ENCODE measurements at regions not wholly inside any gene's neighbourhood (a gene's known extent, or its start where the extent isn't known, plus 50 kb on each side); places are given as distances from the start of the nearest gene placed in this dataset.

DNA sequence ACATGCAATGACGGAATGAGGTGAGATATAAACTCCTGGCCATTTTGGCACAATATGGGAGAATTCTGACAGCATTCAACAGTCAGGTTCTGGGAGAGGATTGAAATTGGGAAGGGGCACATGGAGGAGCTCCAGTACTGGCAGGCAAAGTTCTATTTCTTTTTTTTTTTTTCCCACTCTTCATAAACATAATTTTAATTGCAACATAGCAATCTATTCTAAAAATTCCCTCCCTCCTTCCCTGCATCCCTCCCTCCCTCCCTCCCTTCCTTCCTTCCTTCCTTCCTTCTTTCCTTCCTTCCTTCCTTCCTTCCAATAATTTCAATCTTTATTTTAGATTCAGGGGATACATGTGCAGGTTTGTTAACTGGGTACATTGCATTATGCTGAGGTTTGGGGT is 93.2 kb downstream of the PTCSC3 start:
- TF ChIP-seq, protein P1, sequence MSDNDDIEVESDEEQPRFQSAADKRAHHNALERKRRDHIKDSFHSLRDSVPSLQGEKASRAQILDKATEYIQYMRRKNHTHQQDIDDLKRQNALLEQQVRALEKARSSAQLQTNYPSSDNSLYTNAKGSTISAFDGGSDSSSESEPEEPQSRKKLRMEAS (IDR thresholded peaks at IDR 0.05): no peak
- TF ChIP-seq FOXA2 (IDR thresholded peaks at IDR 0.05): no peak
- TF ChIP-seq, protein P2, sequence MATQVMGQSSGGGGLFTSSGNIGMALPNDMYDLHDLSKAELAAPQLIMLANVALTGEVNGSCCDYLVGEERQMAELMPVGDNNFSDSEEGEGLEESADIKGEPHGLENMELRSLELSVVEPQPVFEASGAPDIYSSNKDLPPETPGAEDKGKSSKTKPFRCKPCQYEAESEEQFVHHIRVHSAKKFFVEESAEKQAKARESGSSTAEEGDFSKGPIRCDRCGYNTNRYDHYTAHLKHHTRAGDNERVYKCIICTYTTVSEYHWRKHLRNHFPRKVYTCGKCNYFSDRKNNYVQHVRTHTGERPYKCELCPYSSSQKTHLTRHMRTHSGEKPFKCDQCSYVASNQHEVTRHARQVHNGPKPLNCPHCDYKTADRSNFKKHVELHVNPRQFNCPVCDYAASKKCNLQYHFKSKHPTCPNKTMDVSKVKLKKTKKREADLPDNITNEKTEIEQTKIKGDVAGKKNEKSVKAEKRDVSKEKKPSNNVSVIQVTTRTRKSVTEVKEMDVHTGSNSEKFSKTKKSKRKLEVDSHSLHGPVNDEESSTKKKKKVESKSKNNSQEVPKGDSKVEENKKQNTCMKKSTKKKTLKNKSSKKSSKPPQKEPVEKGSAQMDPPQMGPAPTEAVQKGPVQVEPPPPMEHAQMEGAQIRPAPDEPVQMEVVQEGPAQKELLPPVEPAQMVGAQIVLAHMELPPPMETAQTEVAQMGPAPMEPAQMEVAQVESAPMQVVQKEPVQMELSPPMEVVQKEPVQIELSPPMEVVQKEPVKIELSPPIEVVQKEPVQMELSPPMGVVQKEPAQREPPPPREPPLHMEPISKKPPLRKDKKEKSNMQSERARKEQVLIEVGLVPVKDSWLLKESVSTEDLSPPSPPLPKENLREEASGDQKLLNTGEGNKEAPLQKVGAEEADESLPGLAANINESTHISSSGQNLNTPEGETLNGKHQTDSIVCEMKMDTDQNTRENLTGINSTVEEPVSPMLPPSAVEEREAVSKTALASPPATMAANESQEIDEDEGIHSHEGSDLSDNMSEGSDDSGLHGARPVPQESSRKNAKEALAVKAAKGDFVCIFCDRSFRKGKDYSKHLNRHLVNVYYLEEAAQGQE (IDR thresholded peaks at IDR 0.05): no peak
- no peak for TF ChIP-seq YY1 (IDR thresholded peaks at IDR 0.05)
- no peak for TF ChIP-seq JUND (IDR thresholded peaks at IDR 0.05)
- TF ChIP-seq RXRA (IDR thresholded peaks at IDR 0.05): no peak
- TF ChIP-seq, protein P3, sequence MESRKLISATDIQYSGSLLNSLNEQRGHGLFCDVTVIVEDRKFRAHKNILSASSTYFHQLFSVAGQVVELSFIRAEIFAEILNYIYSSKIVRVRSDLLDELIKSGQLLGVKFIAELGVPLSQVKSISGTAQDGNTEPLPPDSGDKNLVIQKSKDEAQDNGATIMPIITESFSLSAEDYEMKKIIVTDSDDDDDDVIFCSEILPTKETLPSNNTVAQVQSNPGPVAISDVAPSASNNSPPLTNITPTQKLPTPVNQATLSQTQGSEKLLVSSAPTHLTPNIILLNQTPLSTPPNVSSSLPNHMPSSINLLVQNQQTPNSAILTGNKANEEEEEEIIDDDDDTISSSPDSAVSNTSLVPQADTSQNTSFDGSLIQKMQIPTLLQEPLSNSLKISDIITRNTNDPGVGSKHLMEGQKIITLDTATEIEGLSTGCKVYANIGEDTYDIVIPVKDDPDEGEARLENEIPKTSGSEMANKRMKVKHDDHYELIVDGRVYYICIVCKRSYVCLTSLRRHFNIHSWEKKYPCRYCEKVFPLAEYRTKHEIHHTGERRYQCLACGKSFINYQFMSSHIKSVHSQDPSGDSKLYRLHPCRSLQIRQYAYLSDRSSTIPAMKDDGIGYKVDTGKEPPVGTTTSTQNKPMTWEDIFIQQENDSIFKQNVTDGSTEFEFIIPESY (IDR thresholded peaks at IDR 0.05): no peak
- no peak for TF ChIP-seq HNF4G (IDR thresholded peaks at IDR 0.05)
- no peak for TF ChIP-seq GABPA (IDR thresholded peaks at IDR 0.05 in 1 of 2, conservative IDR thresholded peaks at IDR 0.05 in 1 of 2)
- TF ChIP-seq RAD21 (IDR thresholded peaks at IDR 0.05): no peak
- TF ChIP-seq TAF1 (conservative IDR thresholded peaks at IDR 0.05): no peak
- no peak for TF ChIP-seq FOXA1 (IDR thresholded peaks at IDR 0.05)
- no peak for DNase-seq (ENCODE audit: low spot score)
- peaks cover 0 to 3% (median 0%) of the 10 kb centered on the region in 4 donors for H3K27me3 ChIP-seq (ENCODE audit: control insufficient read depth in 4 of 4, insufficient read depth in 4 of 4, low read length in 3 of 4)
- H3K36me3 ChIP-seq (ENCODE audit: control insufficient read depth in 4 of 4, insufficient read depth in 3 of 4, low read depth in 1 of 4, low read length in 3 of 4): no peaks in the 10 kb centered on the region
- no peaks in the 10 kb centered on the region for H3K4me1 ChIP-seq (ENCODE audit: control insufficient read depth in 4 of 4, insufficient read depth in 4 of 4, low read length in 3 of 4)
- no peak overlapping the region for H3K4me3 ChIP-seq (ENCODE audit: low read depth in 1 of 3, low read length in 3 of 3)
- no peaks in the 10 kb centered on the region for H3K9me3 ChIP-seq (ENCODE audit: control insufficient read depth in 4 of 4, low read length in 3 of 4)
- no peak overlapping the region for H3K9ac ChIP-seq (ENCODE audit: low read depth in 1 of 2, low read length in 2 of 2)
- 96% methylated on average over 1 of the region's 1 CpG for whole genome bisulfite sequencing
- H3K27ac ChIP-seq (ENCODE audit: low read depth in 1 of 2, low read length in 2 of 2): no peak overlapping the region

DNA sequence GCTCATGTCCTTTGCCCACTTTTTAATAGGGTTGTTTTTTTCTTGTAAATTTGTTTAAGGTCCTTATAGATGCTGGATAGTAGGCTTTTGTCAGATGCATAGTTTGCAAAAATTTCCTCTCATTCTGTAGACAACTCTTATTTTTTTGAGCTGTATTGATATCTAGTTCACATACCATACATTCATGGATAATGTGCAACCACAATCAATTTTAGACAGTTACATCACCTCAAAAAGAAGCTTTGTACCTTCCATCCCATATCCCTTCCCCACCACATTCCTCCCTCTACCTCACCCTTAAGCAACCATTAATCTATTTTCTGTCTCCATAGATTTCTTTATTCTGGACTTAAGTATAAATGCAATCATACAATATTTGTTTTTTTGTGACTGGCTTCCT is 98.4 kb downstream of the PTCSC3 start:
- TF ChIP-seq HNF4G (IDR thresholded peaks at IDR 0.05): no peak
- TF ChIP-seq, protein P4, sequence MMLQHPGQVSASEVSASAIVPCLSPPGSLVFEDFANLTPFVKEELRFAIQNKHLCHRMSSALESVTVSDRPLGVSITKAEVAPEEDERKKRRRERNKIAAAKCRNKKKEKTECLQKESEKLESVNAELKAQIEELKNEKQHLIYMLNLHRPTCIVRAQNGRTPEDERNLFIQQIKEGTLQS (IDR thresholded peaks at IDR 0.05): no peak
- TF ChIP-seq FOXA2 (IDR thresholded peaks at IDR 0.05): no peak
- TF ChIP-seq YY1 (IDR thresholded peaks at IDR 0.05): no peak
- TF ChIP-seq SP1 (IDR thresholded peaks at IDR 0.05): no peak
- TF ChIP-seq, protein P5, sequence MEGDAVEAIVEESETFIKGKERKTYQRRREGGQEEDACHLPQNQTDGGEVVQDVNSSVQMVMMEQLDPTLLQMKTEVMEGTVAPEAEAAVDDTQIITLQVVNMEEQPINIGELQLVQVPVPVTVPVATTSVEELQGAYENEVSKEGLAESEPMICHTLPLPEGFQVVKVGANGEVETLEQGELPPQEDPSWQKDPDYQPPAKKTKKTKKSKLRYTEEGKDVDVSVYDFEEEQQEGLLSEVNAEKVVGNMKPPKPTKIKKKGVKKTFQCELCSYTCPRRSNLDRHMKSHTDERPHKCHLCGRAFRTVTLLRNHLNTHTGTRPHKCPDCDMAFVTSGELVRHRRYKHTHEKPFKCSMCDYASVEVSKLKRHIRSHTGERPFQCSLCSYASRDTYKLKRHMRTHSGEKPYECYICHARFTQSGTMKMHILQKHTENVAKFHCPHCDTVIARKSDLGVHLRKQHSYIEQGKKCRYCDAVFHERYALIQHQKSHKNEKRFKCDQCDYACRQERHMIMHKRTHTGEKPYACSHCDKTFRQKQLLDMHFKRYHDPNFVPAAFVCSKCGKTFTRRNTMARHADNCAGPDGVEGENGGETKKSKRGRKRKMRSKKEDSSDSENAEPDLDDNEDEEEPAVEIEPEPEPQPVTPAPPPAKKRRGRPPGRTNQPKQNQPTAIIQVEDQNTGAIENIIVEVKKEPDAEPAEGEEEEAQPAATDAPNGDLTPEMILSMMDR (IDR thresholded peaks at IDR 0.05; ENCODE audit: low read depth, low read length, missing input control): no peak
- TF ChIP-seq FOXA1 (IDR thresholded peaks at IDR 0.05): no peak
- no peak for TF ChIP-seq HNF4A (conservative IDR thresholded peaks at IDR 0.05)
- TF ChIP-seq, protein P2 (IDR thresholded peaks at IDR 0.05): no peak
- no peak for TF ChIP-seq TAF1 (conservative IDR thresholded peaks at IDR 0.05)
- TF ChIP-seq EGR1 (IDR thresholded peaks at IDR 0.05; ENCODE audit: low read depth in 2 of 2): no peak
- TF ChIP-seq NR2F2 (IDR thresholded peaks at IDR 0.05): no peak
- TF ChIP-seq, protein P1 (IDR thresholded peaks at IDR 0.05): no peak
- Histone ChIP-seq H3K4me1 (ENCODE audit: control insufficient read depth in 4 of 4, insufficient read depth in 4 of 4, low read length in 3 of 4) (no peaks in the 10 kb centered on the region), H3K4me3 (ENCODE audit: low read depth in 1 of 3, low read length in 3 of 3) (no peak overlapping the region), H3K27me3 (ENCODE audit: control insufficient read depth in 4 of 4, insufficient read depth in 4 of 4, low read length in 3 of 4) (peaks cover 0 to 3% (median 0%) of the 10 kb centered on the region in 4 donors), H3K36me3 (ENCODE audit: control insufficient read depth in 4 of 4, insufficient read depth in 3 of 4, low read depth in 1 of 4, low read length in 3 of 4) (no peaks in the 10 kb centered on the region), H3K27ac (ENCODE audit: low read depth in 1 of 2, low read length in 2 of 2) (no peak overlapping the region), H3K9ac (ENCODE audit: low read depth in 1 of 2, low read length in 2 of 2) (no peak overlapping the region), H3K9me3 (ENCODE audit: control insufficient read depth in 4 of 4, low read length in 3 of 4) (no peaks in the 10 kb centered on the region)
- DNase-seq (ENCODE audit: low spot score): no peak
